GM20000 (cell line): ENCODE measurements at regions not wholly inside any gene's neighbourhood (a gene's known extent, or its start where the extent isn't known, plus 50 kb on each side); places are given as distances from the start of the nearest gene placed in this dataset.

Experiments used
- DNase-seq: peaks from one replicate; pipeline ENCODE4 v3.0.0; 2012; ENCODE audit warnings: low spot score
- TF ChIP-seq, protein P1 (sequence below): IDR thresholded peaks from 2 replicates; pipeline ENCODE4 v1.5.1; 2012; ENCODE audit warnings: mild to moderate bottlenecking, control low read depth; ENCODE audit errors: extremely low read depth, missing control alignments

DNA sequence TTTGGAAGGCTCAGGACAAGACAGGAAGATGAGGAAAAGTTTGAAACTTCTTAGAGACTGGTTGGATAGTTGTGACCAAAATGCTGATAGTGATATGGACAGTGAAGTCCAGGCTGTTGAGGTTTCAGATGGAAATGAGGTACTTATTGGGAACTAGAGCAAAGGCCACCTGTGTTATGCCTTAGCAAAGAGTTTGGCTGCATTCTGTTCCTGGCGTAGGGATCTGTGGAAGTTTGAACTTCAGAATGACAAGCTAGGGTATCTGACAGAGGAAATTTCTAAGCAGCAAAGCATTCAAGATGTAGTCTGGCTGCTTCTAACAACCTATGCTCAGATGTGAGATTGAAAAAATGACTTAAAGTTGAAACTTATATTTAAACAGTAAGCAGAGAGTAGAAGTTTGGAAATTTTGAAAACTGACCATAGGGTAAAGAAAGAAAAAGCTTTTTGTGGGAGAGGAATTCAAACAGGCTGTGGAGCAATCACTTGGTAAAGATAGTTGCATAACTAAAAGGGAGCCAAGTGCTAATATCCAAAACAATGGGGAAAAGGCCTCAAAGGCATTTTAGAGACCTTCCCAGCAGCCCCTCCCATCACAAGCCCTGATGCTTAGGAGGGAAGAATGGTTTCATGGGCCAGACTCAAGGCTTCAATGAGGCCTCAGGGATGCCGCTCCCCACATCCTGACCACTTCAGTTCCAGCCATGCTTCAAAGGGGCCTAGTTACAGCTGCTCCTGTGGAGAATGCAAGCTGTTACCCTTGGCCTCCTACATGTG lies 415.1 kb downstream of the INHBA start:
- no peak for DNase-seq
- TF ChIP-seq, protein P1, sequence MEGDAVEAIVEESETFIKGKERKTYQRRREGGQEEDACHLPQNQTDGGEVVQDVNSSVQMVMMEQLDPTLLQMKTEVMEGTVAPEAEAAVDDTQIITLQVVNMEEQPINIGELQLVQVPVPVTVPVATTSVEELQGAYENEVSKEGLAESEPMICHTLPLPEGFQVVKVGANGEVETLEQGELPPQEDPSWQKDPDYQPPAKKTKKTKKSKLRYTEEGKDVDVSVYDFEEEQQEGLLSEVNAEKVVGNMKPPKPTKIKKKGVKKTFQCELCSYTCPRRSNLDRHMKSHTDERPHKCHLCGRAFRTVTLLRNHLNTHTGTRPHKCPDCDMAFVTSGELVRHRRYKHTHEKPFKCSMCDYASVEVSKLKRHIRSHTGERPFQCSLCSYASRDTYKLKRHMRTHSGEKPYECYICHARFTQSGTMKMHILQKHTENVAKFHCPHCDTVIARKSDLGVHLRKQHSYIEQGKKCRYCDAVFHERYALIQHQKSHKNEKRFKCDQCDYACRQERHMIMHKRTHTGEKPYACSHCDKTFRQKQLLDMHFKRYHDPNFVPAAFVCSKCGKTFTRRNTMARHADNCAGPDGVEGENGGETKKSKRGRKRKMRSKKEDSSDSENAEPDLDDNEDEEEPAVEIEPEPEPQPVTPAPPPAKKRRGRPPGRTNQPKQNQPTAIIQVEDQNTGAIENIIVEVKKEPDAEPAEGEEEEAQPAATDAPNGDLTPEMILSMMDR: no peak

DNA sequence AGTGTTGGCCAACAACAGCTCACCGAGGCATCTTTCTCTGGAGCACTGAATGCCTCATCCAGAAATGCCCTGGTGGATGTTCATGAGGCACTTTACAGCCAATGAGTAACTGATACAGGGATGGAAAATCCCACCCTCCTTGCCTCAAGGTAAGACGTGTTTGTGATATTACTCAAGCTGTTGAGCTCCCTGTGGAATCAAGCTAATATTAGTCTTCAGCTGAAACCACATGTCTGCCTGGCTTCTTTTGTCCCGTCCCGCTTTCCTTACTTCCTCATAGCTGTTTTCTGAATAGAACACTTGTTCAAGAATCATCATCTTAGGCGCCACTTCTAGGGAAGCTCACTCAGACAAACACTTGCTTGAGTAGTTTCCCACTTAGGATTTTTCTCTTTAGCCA lies 422.4 kb downstream of the INHBA start:
- no peak for DNase-seq
- TF ChIP-seq, protein P1: no peak

DNA sequence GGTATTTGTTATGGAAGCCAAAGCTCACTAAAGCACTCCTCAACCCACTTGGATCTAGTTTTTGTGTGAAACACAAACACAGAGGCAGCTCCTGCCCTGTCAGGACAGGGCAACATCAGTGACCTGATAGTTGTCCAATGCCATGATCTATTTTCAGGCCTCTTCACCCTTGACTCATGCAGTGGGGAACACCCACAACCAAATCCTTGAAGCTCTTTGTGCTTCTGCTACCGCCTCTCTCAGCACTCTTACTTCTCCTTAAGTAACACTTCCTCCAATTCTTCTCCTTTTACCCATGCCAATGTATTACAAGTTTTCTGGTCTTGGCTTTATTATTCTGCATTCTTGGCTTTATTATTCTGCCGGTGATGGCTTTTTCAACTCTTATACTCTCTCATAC lies 425.3 kb downstream of the INHBA start:
- TF ChIP-seq, protein P1: no peak

DNA sequence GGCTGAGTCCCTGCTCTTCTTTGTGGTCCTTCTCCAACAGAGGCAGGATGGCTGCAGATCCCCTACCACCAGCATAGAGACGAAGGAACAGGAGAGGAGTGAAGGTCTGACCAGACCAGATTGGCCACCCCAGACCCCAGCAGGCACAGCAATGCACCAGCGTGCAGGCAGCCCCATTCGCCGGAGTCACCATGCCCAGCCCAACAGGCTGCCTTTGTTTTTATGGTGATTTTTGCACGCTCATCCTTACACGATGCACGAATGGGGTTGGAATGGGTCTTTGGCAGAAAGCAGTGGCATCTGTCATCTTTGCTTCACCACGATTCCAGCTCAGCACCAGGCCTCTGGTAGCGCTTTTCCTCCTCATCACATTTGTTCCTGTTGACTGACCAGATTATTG lies 427.6 kb downstream of the INHBA start:
- DNase-seq: no peak
- TF ChIP-seq, protein P1: no peak

More for the DNA sequence above, 425.3 kb downstream of the INHBA start:
- DNase-seq: no peak

DNA sequence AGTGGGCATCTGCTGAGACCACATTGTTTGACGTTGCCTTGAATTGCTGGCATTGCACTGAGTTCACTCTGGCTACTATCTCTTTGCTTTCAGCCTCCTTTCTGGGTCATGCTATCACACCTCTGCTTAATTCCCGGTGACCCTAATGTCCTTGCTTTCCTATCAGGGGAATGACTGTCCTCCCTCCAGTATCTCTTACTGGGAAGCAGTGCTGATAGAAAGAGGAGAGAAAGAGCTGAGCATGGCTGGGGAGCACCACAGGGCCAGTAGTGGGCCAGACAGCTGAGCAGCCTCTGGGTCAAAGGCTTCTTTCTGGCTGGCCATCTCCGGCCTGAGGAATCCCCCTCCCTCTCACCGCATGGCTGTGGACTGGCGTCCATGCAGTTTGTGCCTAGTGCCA lies 428.7 kb downstream of the INHBA start:
- DNase-seq: no peak
- TF ChIP-seq, protein P1: no peak

DNA sequence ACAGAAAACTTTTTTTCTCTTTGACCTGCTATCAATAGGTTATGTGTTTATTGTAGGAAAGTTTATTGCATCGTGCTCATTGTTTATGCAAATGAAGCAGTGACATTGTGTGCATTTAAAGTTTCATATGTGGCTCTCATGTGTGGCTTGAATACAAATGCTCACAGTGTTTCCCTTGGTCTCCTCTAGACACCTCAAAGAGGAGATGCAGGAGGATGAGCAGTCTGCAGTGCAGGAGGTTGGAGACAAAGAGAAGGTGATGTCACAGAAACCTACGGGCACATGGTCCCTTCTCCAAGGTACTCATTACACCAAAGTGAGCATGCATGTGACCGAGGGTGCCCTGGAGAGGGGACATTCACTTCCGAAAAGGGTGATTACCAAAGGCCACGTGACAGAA lies 430.2 kb downstream of the INHBA start:
- DNase-seq: no peak
- TF ChIP-seq, protein P1: no peak

DNA sequence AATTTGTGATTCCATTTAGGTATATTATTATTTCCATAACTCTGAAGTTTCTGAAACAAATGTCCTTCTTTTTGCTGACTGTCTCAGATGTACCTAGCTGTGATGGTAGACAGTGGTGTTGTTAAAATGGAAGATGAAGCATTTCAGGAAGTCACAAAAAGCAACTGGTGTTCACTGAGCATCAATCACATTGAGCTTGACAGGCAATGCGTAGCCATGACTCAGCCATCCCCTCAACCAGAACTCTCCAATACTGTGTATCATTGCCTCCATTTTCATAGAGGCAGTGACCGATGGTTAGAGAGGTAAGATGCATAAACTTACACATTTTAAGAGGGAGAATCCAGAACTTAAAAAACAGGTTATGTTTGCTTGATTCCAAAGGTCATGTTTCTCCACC lies 434.0 kb downstream of the INHBA start:
- TF ChIP-seq, protein P1: no peak
- DNase-seq: no peak
